ENCODE measurements at regions not wholly inside any gene's neighbourhood (a gene's known extent, or its start where the extent isn't known, plus 50 kb on each side); places are given as distances from the start of the nearest gene placed in this dataset.

DNA sequence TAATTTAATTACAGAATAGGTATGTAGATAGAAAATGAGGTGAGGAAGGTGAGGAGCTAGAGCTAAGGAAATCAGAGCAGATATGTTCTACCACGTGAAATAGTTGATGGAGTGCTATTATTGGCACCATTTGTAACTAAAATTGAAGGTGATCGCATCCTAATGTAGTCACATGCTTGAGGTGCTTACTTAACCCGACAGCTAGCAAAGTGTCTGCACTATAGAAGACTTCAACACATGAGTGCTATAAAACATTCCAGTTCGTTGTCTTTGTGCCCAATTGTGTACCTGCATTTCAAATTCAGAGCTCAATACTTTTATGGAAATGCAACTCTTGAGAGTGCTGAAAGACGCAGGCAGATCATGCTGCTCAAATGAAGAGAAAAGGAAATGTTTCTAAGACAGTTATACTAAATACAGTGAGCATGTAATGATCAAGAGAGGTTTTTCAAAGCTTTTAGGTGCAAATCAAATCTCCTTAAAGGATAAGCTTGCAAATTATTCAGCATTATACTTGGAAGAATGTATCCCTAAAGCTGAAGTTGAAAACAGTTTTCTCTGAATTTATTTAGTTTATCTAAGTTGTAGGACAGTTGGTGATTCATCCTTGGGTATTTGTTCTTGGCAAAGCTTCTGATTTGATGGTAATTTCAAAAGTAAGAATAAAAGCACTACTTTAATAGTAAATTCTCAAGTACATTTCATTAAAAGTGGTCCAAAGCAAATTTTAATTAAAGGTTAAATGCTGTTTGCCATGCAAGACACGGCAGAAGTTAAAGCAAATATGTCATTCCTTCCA, 223.9 kb upstream of the EPHA5 start:
- DNase-seq (ENCODE audit: low read depth): no peak

DNA sequence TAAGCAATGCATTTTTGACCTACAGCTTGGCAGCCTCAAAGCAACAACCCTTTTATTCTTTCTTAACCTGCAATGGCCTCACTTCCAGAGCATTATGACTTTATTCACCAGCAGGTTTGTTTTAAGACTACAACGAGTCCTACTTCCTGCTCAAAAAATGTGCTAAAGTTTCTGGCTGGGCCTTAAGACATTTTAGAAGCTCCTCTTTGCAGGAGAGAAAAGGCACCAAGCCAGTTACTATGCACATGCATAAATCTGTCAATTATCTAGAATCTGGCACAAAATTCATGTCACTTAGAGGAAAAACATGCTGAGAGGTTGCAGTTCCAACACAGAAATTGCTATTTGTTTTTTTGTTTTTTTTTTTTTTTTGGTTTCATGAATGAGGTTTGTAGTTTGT, 223.0 kb upstream of the EPHA5 start:
- no peak for DNase-seq (ENCODE audit: low read depth)

DNA sequence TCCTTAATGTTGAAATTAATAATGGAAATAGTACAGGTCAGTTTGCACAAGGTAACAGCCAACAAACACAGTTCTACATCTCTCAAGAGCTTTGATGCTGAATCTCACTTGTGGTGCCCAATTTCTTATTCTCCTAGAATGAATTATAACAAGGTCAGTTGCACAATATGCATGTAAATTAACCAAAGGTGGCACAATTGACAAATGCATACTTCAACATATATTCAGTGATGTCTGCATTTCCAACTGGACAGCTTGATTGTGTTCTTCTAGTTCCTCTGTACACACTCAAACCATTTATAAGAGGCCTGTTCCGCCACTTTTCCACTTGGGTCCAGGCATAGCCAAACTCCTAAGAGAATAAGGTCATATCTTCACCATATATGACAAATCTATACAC, 210.3 kb upstream of the EPHA5 start:
- no peak for DNase-seq (ENCODE audit: low read depth)

DNA sequence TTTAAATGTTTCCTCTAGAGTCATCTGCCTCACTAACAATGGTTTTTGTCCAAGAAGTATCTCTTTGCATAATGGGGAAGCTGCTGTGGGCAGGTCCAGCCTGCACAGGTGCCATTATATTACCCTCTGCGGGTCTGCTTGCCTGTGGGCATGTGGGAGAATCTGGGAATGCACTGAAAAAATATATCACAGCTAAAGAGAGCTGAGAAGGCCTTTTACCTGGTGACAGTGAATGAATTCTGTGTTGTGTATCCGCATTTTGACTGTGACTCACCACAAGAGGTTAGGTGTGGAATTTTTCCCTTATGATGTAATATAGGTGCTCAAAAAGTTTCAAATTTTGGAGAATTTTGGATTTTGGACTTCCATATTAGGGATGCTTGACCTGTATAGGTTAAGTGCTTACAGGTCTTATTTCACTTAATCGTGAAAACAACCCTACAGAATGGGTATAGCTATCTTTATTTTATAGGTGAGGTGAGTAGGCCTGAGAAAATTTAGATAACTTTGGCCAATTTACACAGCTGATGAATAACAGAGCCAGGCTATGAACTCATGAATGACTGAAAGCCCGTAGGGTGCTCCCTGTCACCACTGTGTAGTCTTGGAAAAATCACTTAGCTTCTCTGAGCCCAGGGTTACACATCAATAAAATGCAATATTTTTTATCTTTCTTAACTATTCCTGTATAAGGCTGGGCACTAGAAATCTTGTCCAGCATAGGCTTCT, 198.0 kb upstream of the EPHA5 start:
- no peak for DNase-seq (ENCODE audit: low read depth)

DNA sequence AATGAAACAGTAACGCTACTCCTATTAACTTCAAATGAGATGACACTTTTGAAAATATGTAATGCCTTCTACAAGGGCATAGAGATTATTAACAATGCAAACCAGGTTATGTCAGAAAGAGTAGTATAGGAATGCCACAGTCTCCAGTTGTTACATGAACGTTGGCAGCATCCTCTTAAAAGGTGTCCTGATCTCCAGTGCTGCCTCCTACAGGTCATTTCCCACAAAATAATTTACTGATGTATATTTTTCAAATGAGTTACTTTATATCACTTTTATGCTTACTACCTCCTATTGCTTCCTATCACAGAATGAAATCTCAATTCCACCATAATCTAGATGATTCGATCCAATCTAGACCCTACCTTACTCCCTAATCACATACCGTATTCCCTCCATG, 195.2 kb upstream of the EPHA5 start:
- DNase-seq (ENCODE audit: low read depth): no peak

DNA sequence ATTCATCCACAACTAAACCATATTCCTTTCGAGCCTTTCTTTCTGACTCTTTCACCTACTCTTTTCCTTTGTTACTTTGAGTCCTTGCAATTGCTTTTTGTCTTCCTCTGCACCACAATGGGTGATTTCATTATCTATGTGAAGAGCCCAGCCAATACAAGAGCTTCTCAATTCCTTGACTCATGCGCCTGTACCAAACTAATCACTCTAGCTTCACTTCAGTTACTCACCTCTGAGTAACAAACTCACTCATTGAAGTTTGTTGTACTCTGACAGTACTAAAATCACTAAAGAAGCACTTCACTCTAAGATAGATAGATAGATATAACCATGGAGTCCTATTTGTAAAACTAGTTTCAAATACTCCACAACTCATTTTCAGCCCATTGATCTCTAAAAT, 191.7 kb upstream of the EPHA5 start:
- no peak for DNase-seq (ENCODE audit: low read depth)

DNA sequence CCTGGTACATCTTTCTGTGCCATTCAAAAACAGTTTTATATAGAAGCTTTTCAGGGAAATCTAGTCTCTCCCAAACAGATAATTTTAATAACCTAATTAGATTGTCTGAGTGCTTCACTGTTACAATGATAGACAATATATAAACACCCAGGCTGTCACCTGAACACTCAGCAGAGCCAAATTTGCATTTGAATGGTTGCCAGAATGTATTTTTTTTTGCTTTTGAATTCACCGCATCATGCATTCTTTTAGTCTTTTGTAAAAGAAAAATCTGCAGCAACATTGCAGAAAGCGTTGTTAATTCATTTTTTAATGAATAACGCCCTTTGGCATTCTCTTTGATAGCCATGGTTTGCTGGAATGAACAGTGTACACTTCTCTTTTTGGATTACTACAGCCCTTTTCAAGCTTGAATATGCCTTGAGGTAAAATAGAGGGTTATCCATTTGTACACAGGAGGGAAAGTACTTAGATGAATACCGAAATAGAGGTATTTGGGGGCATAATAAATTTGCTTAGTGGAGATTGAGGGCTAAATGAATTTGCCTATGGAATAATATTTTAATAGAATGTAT, 175.0 kb upstream of the EPHA5 start:
- no peak for DNase-seq (ENCODE audit: low read depth)

DNA sequence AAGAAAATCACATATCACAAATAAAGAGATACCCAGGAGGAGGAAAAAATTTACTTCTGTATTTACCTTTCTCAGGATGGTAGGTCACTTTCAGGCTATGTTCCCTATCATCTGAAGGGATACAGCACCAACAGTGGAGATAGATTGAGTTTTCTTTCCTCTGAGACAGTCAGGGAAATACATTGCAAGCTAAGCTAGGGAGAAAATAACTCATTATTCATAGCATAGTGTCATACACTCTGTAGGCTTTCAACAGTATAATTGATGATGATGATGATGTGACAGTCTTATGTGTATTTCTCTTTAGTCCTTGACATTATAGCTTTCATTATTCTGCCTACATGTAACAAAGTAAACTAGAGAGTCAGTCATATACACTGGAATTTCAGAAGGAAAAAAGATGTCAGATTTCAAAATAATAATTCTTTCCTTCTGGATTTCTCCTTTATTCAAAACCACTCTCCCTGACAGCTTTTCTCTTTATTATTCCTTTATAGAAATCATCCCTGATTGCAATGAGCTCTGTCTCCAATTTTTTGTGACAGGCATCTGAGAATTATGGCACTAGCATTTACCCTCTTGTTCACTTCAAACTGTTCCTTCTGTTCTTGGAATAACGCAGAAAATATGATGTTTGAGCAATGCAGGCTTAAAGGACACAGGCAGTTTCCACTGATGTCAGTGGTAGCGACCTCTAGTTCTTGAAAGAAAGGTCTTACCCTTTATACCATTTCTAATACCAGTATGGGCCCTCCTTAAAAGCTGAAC, 169.1 kb upstream of the EPHA5 start:
- DNase-seq (ENCODE audit: low read depth): no peak

DNA sequence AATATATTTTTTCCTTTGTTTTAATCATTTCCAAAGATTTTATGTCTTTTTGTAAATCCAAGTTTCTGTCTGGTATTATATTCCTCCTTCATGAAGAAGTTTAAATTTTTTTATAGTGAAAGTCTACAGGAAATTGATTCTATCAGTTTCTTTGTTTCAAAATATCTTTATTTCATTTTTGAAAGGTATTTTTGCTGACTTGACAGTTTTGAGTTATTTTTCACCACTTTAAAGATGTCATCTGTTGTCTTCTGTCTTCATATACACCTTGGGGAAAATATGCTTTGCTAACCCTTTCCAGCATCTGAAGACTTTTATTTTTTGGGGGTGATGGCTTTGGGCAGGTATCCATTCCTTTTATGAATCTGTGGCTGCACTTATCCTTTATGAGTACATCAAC, 164.4 kb upstream of the EPHA5 start:
- DNase-seq (ENCODE audit: low read depth): no peak

DNA sequence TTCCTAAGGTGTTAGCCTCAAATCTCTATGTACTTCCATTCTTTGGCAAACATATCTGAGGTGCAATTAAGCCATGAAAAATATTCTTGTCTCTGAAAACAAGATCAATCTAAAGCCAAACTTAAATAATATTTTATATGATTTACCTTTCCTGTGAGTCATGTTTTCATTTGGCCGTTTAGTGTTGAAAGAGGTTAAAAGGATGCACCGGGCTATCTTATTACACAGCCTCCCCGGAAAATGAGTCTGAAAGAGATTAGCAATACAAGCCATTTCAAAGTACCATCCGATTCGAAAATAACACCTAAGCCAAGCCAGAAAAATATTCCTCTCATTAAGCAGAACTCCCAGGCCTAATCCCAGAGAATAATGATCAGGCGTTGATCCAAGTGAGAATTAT, 161.5 kb upstream of the EPHA5 start:
- DNase-seq (ENCODE audit: low read depth): no peak

DNA sequence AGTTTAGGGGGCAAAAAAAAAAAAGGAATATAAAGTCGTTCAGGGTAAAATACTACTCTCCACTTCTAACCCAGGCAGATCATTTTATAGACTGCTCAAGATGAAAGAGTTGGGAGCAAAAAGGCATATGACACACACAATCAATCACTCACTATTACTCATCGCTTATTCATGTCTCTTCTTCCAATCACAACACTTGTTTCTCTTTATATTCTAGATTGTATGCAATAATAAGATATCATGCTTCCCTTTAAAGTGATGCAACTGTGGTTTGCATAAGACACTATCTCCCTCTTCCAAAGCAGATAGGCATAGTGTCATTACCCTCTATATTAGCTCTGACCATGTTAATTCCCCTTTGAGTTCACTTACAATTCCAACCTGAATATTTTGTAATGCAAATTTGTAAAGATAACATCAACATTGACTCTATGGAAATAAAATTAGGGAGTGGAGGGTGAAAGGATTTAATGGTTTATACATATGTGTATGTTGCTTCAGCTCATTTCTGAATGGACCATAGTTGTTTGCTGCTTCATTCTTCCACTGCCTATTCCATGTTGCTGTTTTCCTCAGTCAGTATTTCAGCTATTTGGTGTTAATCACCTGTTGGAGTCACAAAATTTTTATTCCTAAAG, 154.9 kb upstream of the EPHA5 start:
- DNase-seq (ENCODE audit: low read depth): no peak

DNA sequence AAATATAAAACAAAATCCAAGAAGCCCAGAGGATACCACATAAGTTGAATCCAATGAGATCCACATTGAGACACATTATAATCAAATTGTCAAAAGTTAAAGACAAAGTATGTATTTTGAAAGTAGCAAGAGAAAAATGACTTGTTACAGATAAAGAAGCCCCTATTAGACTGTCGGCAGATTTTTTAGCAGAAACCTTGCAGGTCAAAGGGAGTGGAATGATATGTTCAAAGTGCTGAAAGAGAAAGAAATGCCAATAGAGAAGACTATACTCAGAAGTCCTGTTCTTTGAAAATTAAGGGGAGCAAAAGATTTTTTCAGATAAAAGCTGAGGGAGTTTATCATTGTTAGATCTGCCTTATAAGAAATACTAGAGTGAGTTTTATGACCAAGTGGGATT, 148.9 kb upstream of the EPHA5 start:
- no peak for DNase-seq (ENCODE audit: low read depth)

DNA sequence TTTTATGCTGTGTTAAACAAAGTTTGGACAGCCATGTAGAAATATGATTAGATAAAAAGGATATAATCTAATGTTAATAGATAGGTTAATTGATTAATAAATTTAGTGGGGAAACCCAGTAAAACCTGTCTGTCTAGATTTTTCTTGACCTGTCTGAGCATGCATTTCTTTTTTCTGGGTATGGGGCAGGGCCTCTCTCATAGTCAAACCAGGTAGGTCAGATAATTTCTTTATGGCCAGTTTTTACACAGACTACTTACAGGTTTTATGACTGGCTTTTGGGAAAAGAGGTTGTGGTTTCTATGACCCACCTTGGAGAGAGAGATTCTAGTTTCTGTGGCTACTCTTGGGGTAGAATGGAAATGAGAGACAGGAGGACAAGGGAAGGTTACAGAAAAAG, 135.6 kb upstream of the EPHA5 start:
- DNase-seq (ENCODE audit: low read depth): no peak

DNA sequence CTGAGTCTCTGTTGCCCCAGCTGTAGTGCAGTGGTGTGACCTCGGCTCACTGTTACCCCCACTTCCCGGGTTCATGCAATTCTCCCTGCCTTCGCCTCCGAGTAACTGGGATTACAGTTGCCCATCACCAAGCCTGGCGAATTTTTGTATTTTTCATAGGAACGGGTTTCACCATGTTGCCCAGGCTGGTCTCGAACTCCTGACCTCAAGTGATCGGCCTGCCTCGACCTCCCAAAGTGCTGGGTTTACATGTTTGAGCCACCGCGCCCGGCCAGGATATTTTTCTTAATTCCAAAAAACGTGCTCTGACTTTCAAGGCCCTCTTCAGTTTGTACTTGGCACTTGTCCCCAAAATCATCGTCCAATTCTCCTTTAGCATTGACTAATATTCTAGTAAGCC, 129.2 kb upstream of the EPHA5 start:
- DNase-seq (ENCODE audit: low read depth): no peak

DNA sequence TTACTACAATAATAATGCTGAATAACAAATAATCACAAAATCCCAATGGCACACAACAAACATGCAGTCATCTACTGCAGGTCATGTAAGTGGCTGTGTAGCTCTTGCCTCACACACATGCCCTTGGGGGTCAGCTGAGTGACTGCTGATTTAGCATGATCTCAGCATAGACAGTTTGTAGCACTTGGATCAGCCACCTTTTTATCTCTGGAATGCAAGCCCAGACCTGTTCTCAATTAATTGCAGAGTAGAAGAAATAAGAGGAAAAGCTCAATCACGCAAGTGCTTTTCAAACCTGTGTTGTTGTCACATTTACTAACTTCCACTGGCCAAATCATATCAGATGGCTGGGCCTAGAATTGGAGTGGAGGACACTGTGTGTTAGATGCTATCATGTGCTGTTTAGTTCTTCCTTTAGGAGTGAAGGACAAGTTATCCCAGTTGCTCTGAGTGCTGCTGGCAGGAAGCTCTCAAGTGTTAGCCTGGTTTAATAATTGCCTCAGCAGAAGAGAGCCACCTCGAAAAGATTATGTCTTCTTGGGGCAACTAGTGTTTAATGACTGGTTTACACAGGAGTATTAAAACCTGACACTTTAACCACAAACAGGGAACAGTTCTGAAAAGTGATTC, 128.3 kb upstream of the EPHA5 start:
- no peak for DNase-seq (ENCODE audit: low read depth)

DNA sequence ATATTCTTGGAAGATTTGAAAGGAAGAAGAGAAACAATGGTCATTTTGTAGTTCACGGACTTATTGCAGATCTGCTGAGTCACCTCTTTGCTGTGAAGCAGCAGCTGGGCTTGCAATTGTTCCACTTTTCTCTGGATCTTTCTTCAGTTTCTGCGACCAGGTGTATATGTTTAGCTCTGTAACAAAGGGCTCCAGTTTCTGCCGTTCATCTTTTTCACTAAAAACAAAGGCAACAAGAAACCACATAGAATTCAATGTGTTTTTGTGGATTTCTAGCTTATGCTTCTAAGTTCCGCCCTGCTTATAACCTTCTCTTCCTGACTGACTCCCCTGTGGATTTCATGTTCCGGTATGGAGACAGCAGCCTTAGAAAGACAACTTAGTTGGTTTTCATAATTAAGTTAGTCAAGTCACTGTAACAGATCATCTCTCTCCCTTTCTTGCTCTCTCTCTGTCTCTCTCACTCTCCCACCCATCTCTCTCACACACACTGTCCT, 121.6 kb upstream of the EPHA5 start:
- DNase-seq (ENCODE audit: low read depth): no peak

DNA sequence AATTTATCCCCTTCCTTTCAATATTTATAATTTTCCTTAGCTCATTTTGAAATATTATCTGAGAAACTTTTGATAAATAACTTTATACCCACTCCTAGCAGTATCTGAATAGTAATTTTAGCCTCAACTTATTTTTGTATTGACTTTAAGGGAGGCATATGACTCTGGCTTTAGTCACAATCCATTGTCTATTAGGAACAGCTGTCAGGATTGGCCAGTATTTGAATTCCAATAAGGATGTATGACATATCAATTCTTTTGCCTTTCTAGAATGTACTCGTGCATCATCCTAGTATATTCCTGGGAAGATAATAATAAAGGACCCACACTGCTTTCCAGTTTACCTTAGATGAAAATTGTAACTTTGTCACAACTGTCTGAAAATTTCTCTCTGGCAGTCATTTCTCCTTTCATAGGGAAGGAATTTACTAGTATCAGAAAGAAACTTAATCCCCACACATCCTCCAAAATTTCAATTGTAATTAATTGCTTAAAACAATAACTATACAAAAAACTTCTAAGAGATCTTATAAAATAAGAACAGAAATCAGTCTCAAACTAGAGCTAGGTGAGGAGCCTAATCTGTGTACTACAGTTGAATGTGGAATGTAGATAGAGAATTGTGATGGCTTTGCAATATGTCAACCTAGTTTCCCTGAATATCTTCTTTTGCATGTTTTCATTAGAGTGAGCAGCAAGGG, 121.0 kb upstream of the EPHA5 start:
- no peak for DNase-seq (ENCODE audit: low read depth)

DNA sequence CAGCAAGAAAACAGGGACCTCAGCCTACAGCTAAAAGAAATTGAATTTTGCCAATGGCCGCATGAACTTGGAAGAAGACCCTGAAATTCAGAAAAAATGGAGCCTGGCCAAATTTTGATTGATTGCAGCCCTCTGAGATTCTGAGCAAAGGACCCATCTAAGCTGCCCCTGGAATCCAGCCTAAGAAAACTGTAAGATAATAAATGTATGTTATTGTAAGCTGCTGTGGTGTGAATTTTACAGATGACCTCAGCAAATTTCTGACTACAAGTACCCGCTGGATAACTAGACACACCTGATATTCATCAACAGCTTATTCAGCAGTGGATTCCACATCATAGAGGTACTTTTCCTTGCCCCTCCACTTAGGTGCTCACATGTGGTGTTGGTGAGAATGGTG, 119.5 kb upstream of the EPHA5 start:
- no peak for DNase-seq (ENCODE audit: low read depth)

DNA sequence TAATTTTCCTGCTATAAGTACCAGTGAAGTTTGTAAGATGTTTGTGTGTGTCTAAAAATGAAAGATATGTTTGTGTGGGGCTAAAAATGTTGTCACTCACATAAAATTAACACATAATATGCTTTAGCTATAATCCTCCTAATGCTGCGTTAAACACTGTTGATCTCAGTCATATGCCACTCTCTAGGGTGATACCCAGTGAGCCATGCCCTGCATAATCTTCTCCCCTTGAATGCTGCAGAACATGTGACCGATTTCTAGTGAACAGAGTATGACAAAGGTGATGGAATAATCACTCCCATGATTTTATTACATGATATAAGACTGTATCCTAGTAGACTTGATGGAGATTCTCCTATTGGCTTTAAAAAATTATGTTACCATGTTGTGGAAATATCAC, 119.1 kb upstream of the EPHA5 start:
- no peak for DNase-seq (ENCODE audit: low read depth)

DNA sequence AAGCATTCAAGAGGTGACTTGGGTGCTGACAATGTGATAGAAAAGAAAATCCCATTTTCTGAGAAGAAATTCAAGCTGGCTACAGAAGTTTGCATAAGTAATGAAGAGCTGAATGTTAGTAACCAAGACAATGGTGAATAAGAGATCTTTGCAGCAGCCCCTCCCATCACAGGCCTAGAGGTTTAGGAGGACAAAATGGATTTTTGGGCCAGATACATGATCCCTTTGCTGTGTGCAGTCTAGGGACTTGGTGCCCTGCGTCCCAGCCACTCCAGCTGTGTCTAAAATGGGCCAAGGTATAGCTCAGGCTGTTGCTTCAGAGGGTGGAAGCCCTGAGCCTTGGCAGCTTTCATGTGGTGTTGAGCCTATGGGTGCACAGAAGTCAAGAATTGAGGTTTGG, 107.0 kb upstream of the EPHA5 start:
- DNase-seq (ENCODE audit: low read depth): no peak

DNA sequence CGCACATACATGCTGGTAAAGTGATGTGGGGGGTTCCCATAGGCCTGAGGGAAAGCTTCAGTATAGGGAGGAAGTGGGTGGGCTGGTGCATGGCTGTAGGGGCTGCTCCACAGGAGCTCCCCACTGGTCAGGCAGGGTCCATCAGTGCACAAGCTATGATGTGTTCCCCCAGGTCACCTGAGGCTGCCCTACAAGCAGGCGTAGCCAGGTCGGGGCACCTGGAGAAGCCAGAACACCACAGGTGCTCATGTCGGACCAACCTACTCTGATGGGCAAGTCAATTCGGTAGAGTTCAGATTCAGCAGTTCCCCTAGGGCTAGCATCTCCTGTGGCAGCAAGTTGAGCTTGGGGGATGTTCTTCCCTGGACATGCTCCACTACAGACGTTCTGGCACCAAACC, 103.3 kb upstream of the EPHA5 start:
- DNase-seq (ENCODE audit: low read depth): no peak
